Left lung (tissue), 4 donors: ENCODE measurements at regions not wholly inside any gene's neighbourhood (a gene's known extent, or its start where the extent isn't known, plus 50 kb on each side); places are given as distances from the start of the nearest gene placed in this dataset.

ENCODE experiments used
- ATAC-seq: fragments of 200-7000 bp; cut with Tn5 transposase; one replicate; pipeline ENCODE4 v1.9.1; 2020; ENCODE audit warnings: moderate library complexity
- DNase-seq, 4 donors: peaks; one replicate each; pipeline ENCODE4 v3.0.0-alpha.2; 2013 to 2020
- H3K27ac ChIP-seq, 2 donors: fragments of 200-600 bp; sonication (generic) in 1 of 2; one replicate each; pipeline versions ENCODE4 v1.5.0 to v1.8.0; 2020 to 2021
- H3K27me3 ChIP-seq, 2 donors: fragments of 200-600 bp; sonication (generic) in 1 of 2; one replicate each; pipeline versions ENCODE4 v1.5.0 to v1.8.0; 2020 to 2021
- H3K36me3 ChIP-seq, 2 donors: fragments of 200-600 bp; sonication (generic) in 1 of 2; one replicate each; pipeline versions ENCODE4 v1.5.0 to v1.8.0; 2020 to 2021
- H3K4me1 ChIP-seq, 2 donors: fragments of 200-600 bp; one replicate each; pipeline ENCODE4 v1.8.0; 2021
- H3K4me3 ChIP-seq, 2 donors: fragments of 200-600 bp; sonication (generic) in 1 of 2; one replicate each; pipeline versions ENCODE4 v1.5.0 to v1.8.0; 2020 to 2021; ENCODE audit warnings: mild to moderate bottlenecking in 1 of 2
- H3K9me3 ChIP-seq, 2 donors: fragments of 200-600 bp; sonication (generic) in 1 of 2; one replicate each; pipeline versions ENCODE4 v1.5.0 to v1.8.0; 2020 to 2021
- CTCF ChIP-seq, 2 donors: fragments of 200-600 bp; sonication (generic) in 1 of 2; IDR thresholded peaks; one replicate each; pipeline versions ENCODE4 v1.5.0 to v1.8.0; 2021; ENCODE audit warnings: antibody characterized with exemption in 2 of 2
- intact Hi-C, 2 donors: fragments of 100-400 bp; cut with DNase I; formaldehyde crosslinking; loops; one replicate each; pipeline versions ENCODE4 v1.11.2 to v1.14.2; 2022
- donor health status: DM: no; HTN: yes; CAD: no.
- donor health status: DM: no; HTN: no; CAD: no.

DNA sequence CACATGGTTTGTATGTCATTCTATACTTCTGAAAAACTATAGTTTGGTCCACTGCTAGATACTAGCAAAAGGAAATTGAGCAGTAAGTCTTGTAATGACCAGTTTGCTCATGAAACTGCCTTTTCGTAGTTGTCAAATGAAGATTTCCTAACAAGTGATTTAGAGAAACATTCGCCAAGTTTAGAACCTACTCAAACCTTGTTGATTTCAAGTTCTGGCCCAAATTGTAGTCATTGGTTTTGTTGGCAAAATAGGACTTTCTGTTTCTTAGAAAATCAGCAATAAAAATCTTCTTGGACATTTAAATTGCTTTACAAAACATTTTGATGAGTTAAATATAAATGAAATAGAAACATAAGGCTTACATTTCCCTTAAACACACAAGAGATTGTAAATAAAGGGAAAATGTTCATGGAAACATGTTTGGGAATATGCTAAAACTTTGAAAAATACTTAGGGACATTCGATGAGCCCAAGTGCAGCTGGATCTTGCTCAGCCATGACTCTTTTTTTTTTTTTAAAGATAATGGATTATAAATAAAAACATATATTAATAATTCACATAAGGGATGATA, 178.5 kb upstream of the LYPLAL1 start:
- DNase-seq (peak in 2 of 4 donors; percentile 79 to 81), ATAC-seq (no peak)
- TF ChIP-seq CTCF (IDR thresholded peaks at IDR 0.05) = no peak
- Histone ChIP-seq H3K27me3 (no peaks in the 10 kb centered on the region), H3K36me3 (no peaks in the 10 kb centered on the region), H3K4me3 (no peak overlapping the region), H3K27ac (no peak overlapping the region), H3K9me3 (no peaks in the 10 kb centered on the region), H3K4me1 (no peaks in the 10 kb centered on the region)
- intact Hi-C loops = no loop called here

DNA sequence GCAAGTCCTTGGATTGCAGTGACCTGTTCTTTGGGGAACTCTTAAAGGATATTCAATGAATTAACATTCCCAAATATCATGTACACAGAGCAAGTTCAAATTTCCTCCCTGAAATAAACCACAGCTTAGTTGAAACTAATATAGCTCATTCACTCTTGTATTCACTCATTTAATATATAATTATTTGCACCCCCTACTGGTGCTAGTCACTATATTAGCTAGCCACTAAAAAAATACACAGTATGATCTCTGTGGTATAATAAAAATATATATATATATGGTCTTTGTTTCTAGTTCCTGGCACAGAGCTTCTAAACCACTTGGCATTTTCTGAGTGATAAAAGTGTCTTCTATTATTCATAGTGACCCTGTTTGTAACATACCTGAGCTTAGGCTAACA, 177.3 kb upstream of the LYPLAL1 start:
- DNase-seq (no peak), ATAC-seq (peak; percentile 23)
- peak in 1 of 2 donors; percentile 9 for TF ChIP-seq CTCF (IDR thresholded peaks at IDR 0.05)
- Histone ChIP-seq H3K4me1 (no peaks in the 10 kb centered on the region), H3K4me3 (no peak overlapping the region), H3K27ac (no peak overlapping the region), H3K27me3 (no peaks in the 10 kb centered on the region), H3K36me3 (no peaks in the 10 kb centered on the region), H3K9me3 (no peaks in the 10 kb centered on the region)
- intact Hi-C loops = no loop called here

DNA sequence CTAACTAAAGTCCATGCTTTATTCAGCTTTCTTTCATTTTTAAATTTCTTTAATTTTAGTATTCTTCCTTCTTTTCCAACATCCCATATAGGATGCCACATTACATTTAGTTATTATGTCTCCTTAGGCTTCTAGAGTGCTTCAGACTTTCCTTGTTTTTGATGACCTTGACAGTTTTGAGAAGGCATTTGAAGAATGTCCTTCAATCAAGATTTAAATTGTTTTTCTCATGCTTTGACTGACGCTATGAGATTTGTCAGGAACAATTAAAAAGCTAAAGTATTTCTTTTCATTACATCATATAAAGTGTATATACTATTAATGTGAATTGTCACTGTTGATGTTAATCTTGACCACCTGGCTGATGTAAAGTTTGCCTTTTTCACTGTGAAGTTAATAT, 173.7 kb upstream of the LYPLAL1 start:
- Histone ChIP-seq H3K4me1 (no peaks in the 10 kb centered on the region), H3K36me3 (no peaks in the 10 kb centered on the region), H3K4me3 (no peak overlapping the region), H3K27ac (no peak overlapping the region), H3K9me3 (peaks cover 0 to 12% of the 10 kb centered on the region in 2 donors), H3K27me3 (no peaks in the 10 kb centered on the region)
- TF ChIP-seq CTCF (IDR thresholded peaks at IDR 0.05) = no peak
- ATAC-seq = no peak
- intact Hi-C loops = no loop called here
- DNase-seq = no peak

- intact Hi-C loops = no loop called here
- no peaks in the 10 kb centered on the region for H3K36me3 ChIP-seq
Observed at GRCh38 chr1:219000631-219001030, 173.0 kb upstream of the LYPLAL1 start.

GRCh38 chr1:219010720-219011119, 163.0 kb upstream of the LYPLAL1 start:
- ATAC-seq (no peak), DNase-seq (no peak)
- no peaks in the 10 kb centered on the region for H3K27me3 ChIP-seq
- no peaks in the 10 kb centered on the region for H3K36me3 ChIP-seq
- peaks cover 0 to 1% of the 10 kb centered on the region in 2 donors for H3K9me3 ChIP-seq
- no peak overlapping the region for H3K27ac ChIP-seq
- no peak overlapping the region for H3K4me3 ChIP-seq
- no peak for TF ChIP-seq CTCF (IDR thresholded peaks at IDR 0.05)
- H3K4me1 ChIP-seq = no peaks in the 10 kb centered on the region
- intact Hi-C loops = no loop called here

More at GRCh38 chr1:219000631-219001030, 173.0 kb upstream of the LYPLAL1 start:
- no peaks in the 10 kb centered on the region for H3K27me3 ChIP-seq
- no peak overlapping the region for H3K27ac ChIP-seq
- DNase-seq = no peak
- TF ChIP-seq CTCF (IDR thresholded peaks at IDR 0.05) = no peak
- no peak overlapping the region for H3K4me3 ChIP-seq
- no peaks in the 10 kb centered on the region for H3K4me1 ChIP-seq
- peaks cover 0 to 18% of the 10 kb centered on the region in 2 donors for H3K9me3 ChIP-seq
- ATAC-seq = no peak
